Stimulated activated memory B cell treated with anti-CD40 and anti-IgM and Interleukin-4, amounts not matched to agents 10 μg/mL and 1 μg/mL and 100 μg/mL, for 72 hours (primary cell): ENCODE measurements at regions not wholly inside any gene's neighbourhood (a gene's known extent, or its start where the extent isn't known, plus 50 kb on each side); places are given as distances from the start of the nearest gene placed in this dataset.

Source experiments
- ATAC-seq: fragments of 150-1000 bp; cut with Tn5 transposase; 2 replicates; pipeline ENCODE4 v1.10.0; 2021
- H3K27ac Mint-ChIP-seq: one replicate; pipeline ENCODE4 v1.8.0; 2022; ENCODE audit warnings: mild to moderate bottlenecking, mixed read lengths
- H3K27me3 Mint-ChIP-seq: one replicate; pipeline ENCODE4 v1.8.0; 2022; ENCODE audit warnings: mixed read lengths
- H3K36me3 Mint-ChIP-seq: one replicate; pipeline ENCODE4 v1.8.0; 2022; ENCODE audit warnings: mixed read lengths
- H3K4me1 Mint-ChIP-seq: one replicate; pipeline ENCODE4 v1.8.0; 2022; ENCODE audit warnings: mixed read lengths
- H3K4me3 Mint-ChIP-seq: one replicate; pipeline ENCODE4 v1.8.0; 2022; ENCODE audit warnings: mild to moderate bottlenecking, moderate library complexity, mixed read lengths
- H3K9me3 Mint-ChIP-seq: one replicate; pipeline ENCODE4 v1.8.0; 2022; ENCODE audit warnings: mixed read lengths

- no peaks in the 10 kb centered on the region for H3K36me3 Mint-ChIP-seq
- H3K27ac Mint-ChIP-seq: no peak overlapping the region
Measured at GRCh38 chr2:217049956-217050355, 190.1 kb upstream of the TNP1 start.

GRCh38 chr2:217049422-217049821 lies 189.6 kb upstream of the TNP1 start:
- Mint-ChIP-seq H3K27ac (no peak overlapping the region), H3K4me3 (no peak overlapping the region), H3K4me1 (no peaks in the 10 kb centered on the region), H3K36me3 (no peaks in the 10 kb centered on the region), H3K27me3 (peaks cover 13% of the 10 kb centered on the region), H3K9me3 (no peaks in the 10 kb centered on the region)
- no peak for ATAC-seq

More at GRCh38 chr2:217049956-217050355, 190.1 kb upstream of the TNP1 start:
- Mint-ChIP-seq H3K4me1 (no peaks in the 10 kb centered on the region), H3K9me3 (no peaks in the 10 kb centered on the region), H3K4me3 (no peak overlapping the region), H3K27me3 (peaks cover 13% of the 10 kb centered on the region)
- no peak for ATAC-seq

- Mint-ChIP-seq H3K27ac (no peak overlapping the region), H3K36me3 (no peaks in the 10 kb centered on the region), H3K4me3 (no peak overlapping the region), H3K27me3 (peaks cover 13% of the 10 kb centered on the region), H3K9me3 (no peaks in the 10 kb centered on the region), H3K4me1 (no peaks in the 10 kb centered on the region)
- no peak for ATAC-seq
Measured at GRCh38 chr2:217048730-217049129, 188.9 kb upstream of the TNP1 start.

DNA sequence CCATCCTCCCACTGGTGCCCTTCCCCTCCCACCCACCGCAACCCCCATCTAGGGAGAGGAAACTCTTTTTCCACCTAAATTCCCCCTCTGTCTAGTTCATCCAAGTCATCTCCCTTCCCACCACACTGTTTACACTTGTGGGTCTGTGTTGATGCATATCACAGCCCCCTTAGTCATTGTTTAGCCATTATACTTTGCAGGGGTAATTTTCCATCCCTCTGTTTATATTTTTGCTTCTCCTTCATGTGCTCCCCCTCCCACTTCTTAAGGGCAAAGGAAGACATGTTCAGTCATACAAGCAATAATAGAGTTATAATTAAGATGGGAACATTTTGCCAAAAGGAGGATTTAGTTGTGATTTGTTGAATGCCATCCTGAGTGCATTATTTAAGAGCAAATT lies 187.8 kb upstream of the TNP1 start:
- Mint-ChIP-seq H3K27me3 (peaks cover 14% of the 10 kb centered on the region), H3K27ac (no peak overlapping the region), H3K4me3 (no peak overlapping the region), H3K36me3 (no peaks in the 10 kb centered on the region), H3K4me1 (no peaks in the 10 kb centered on the region), H3K9me3 (no peaks in the 10 kb centered on the region)
- ATAC-seq: no peak

- Mint-ChIP-seq H3K36me3 (no peaks in the 10 kb centered on the region), H3K4me1 (no peaks in the 10 kb centered on the region), H3K4me3 (no peak overlapping the region), H3K27me3 (peaks cover 18% of the 10 kb centered on the region), H3K9me3 (no peaks in the 10 kb centered on the region), H3K27ac (no peak overlapping the region)
- ATAC-seq: no peak
Measured at GRCh38 chr2:217047209-217047608, 187.3 kb upstream of the TNP1 start.

DNA sequence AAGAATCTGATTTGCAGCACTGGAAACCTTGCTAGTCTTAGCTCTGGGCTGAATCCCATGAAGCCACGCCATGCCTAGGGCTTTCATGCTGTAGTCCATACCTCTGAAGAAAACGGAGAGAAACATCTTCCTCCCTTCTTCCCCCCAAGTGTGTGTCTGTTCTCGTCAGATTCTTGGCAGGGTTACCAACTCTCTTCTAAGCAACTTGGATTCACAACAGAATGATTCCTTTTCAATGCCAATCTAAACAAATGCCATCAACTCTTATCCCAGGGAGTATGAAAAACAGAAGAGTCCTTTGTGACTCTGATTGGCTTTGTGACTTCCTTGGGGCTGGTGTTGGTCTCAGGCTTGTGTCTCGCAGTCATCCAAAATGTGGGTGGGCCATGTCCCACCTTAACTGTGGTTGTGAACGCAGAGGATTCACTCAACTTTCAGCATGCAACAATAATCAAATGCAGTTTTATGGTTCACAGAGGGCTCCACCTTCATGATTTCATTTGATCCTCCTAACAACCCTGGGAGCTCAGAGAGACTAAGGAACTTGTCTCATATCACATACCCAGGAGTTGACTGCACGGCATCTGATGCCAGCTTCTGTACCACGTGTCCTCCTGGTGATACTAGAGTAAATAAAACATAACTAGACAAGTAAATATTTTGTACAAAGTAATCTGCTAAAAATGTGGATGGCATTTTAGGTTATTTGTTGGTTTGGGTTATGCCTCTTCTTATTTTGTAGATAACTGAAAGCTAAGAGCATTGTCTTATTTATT lies 186.0 kb upstream of the TNP1 start:
- Mint-ChIP-seq H3K36me3 (no peaks in the 10 kb centered on the region), H3K4me3 (no peak overlapping the region), H3K27ac (no peak overlapping the region), H3K9me3 (peaks cover 5% of the 10 kb centered on the region), H3K4me1 (no peaks in the 10 kb centered on the region), H3K27me3 (peaks cover 26% of the 10 kb centered on the region)
- no peak for ATAC-seq

DNA sequence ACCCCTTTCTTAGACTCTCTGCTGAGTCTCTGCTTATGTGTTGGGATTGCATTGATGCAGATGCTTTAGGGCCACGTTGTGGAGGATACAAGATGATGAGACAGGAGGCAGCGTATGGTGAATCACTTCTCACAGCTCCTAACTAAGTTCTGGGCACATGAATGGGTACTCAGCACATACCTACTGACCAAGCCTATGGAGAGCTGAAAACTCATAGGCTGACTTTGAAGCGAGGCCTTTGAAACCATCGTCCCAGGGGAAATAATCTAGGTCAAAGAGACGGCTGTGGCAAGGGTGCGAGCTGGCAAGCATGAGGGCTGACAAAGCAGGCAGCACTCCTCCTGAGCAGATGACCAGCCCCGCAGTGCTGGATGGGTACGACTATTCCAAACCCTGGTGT lies 180.2 kb upstream of the TNP1 start:
- H3K27ac Mint-ChIP-seq: no peak overlapping the region
- no peaks in the 10 kb centered on the region for H3K36me3 Mint-ChIP-seq
- no peaks in the 10 kb centered on the region for H3K4me1 Mint-ChIP-seq
- no peak for ATAC-seq
- H3K4me3 Mint-ChIP-seq: no peak overlapping the region
- H3K9me3 Mint-ChIP-seq: peaks cover 5% of the 10 kb centered on the region
- peaks cover 14% of the 10 kb centered on the region for H3K27me3 Mint-ChIP-seq

GRCh38 chr2:217038001-217038400 lies 178.1 kb upstream of the TNP1 start:
- Mint-ChIP-seq H3K4me3 (no peak overlapping the region), H3K4me1 (no peaks in the 10 kb centered on the region), H3K27me3 (peaks cover 14% of the 10 kb centered on the region), H3K36me3 (no peaks in the 10 kb centered on the region), H3K9me3 (peaks cover 5% of the 10 kb centered on the region), H3K27ac (no peak overlapping the region)
- no peak for ATAC-seq

DNA sequence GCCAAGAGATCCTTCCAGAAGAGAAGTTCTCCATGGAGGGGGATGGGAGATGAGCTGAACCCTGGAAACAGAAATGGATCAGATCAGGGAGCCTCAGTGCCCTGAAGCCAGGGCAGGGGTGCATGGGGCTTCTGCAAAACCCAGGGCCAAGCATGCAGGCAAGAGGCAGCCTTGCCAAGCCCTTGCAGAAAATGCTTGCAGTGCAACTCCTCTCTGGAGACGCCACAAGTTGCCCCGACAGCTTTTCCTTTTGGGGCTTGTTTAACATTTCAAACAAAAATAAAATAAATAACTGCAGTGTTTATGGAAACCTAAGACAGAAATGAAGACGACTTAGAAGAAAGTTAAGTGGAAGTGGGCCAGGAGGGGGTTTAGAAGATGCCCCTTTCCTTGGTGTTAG lies 177.5 kb upstream of the TNP1 start:
- no peak for ATAC-seq
- Mint-ChIP-seq H3K9me3 (peaks cover 5% of the 10 kb centered on the region), H3K27ac (no peak overlapping the region), H3K36me3 (no peaks in the 10 kb centered on the region), H3K27me3 (peaks cover 10% of the 10 kb centered on the region), H3K4me1 (no peaks in the 10 kb centered on the region), H3K4me3 (no peak overlapping the region)

GRCh38 chr2:217035967-217036366 lies 176.1 kb upstream of the TNP1 start:
- no peak overlapping the region for H3K27ac Mint-ChIP-seq

GRCh38 chr2:217033186-217033585 lies 173.3 kb upstream of the TNP1 start:
- no peaks in the 10 kb centered on the region for H3K36me3 Mint-ChIP-seq
- no peaks in the 10 kb centered on the region for H3K4me1 Mint-ChIP-seq
- peaks cover 13% of the 10 kb centered on the region for H3K27me3 Mint-ChIP-seq
- H3K27ac Mint-ChIP-seq: no peak overlapping the region
- no peak for ATAC-seq
- H3K4me3 Mint-ChIP-seq: no peak overlapping the region
- H3K9me3 Mint-ChIP-seq: no peaks in the 10 kb centered on the region

More at GRCh38 chr2:217035967-217036366, 176.1 kb upstream of the TNP1 start:
- Mint-ChIP-seq H3K27me3 (no peaks in the 10 kb centered on the region), H3K9me3 (no peaks in the 10 kb centered on the region), H3K4me1 (no peaks in the 10 kb centered on the region), H3K4me3 (no peak overlapping the region), H3K36me3 (no peaks in the 10 kb centered on the region)
- no peak for ATAC-seq

GRCh38 chr2:217031445-217031844 lies 171.6 kb upstream of the TNP1 start:
- Mint-ChIP-seq H3K27ac (no peak overlapping the region), H3K36me3 (no peaks in the 10 kb centered on the region), H3K4me1 (no peaks in the 10 kb centered on the region), H3K9me3 (no peaks in the 10 kb centered on the region), H3K27me3 (peaks cover 13% of the 10 kb centered on the region), H3K4me3 (no peak overlapping the region)
- ATAC-seq: no peak

- Mint-ChIP-seq H3K27me3 (peaks cover 13% of the 10 kb centered on the region), H3K27ac (no peak overlapping the region), H3K4me1 (no peaks in the 10 kb centered on the region), H3K4me3 (no peak overlapping the region), H3K36me3 (no peaks in the 10 kb centered on the region), H3K9me3 (no peaks in the 10 kb centered on the region)
- no peak for ATAC-seq
Measured at GRCh38 chr2:217030081-217030480, 170.2 kb upstream of the TNP1 start.

DNA sequence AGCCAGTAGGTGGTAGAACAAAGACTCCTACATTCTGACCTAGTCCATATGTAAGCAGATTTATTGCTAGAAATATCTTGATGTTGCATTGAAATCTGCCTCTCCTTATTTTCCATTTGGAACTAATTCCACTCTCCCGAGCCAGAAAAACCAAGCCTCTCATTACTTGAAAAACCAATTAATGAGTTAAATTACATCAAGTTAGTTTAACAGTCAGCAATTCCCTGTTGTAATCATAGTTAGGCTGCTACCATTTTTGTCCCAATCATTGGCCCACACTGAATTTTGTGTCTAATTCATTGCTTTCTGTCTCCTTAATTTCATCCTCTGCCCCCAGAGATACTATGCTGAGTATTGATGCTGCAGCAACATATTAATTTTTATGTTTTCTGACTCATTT lies 168.3 kb upstream of the TNP1 start:
- H3K27me3 Mint-ChIP-seq: peaks cover 13% of the 10 kb centered on the region
- ATAC-seq: no peak
- H3K9me3 Mint-ChIP-seq: peaks cover 3% of the 10 kb centered on the region
- H3K27ac Mint-ChIP-seq: no peak overlapping the region
- no peaks in the 10 kb centered on the region for H3K36me3 Mint-ChIP-seq
- H3K4me1 Mint-ChIP-seq: no peaks in the 10 kb centered on the region
- H3K4me3 Mint-ChIP-seq: no peak overlapping the region

GRCh38 chr2:217027414-217027813 lies 167.6 kb upstream of the TNP1 start:
- Mint-ChIP-seq H3K27me3 (peaks cover 13% of the 10 kb centered on the region), H3K4me1 (no peaks in the 10 kb centered on the region), H3K36me3 (no peaks in the 10 kb centered on the region), H3K27ac (no peak overlapping the region), H3K4me3 (no peak overlapping the region), H3K9me3 (peaks cover 3% of the 10 kb centered on the region)
- ATAC-seq: no peak

DNA sequence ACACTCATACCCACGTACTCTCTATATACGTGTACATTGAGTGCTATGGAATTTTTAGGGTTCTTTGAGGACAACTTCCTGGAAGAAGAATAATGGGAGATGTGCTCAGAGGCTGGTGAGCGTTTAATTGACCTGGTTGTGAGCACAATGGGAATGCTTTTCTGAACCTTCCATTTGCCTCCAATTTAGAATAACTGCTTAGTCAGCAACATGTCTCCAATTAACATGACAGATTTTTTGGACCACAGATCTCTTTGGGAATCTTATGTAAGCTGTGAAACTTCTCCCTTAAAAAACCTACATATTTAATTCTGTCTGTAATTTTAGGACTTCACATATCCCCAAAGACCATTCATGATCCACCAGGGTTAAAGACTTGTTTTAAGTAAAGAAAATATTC lies 166.7 kb upstream of the TNP1 start:
- no peaks in the 10 kb centered on the region for H3K4me1 Mint-ChIP-seq
- ATAC-seq: no peak
- H3K36me3 Mint-ChIP-seq: no peaks in the 10 kb centered on the region
- H3K27me3 Mint-ChIP-seq: peaks cover 13% of the 10 kb centered on the region
- H3K27ac Mint-ChIP-seq: no peak overlapping the region
- H3K4me3 Mint-ChIP-seq: no peak overlapping the region
- H3K9me3 Mint-ChIP-seq: peaks cover 3% of the 10 kb centered on the region
